Endothelial cell of umbilical vein (primary cell): ENCODE measurements at regions not wholly inside any gene's neighbourhood (a gene's known extent, or its start where the extent isn't known, plus 50 kb on each side); places are given as distances from the start of the nearest gene placed in this dataset.

Source experiments
- CTCF ChIP-seq, 2 donors: IDR thresholded peaks; 1 replicate in 1 of 2; 2 replicates in 1 of 2; pipeline ENCODE4 v1.5.1; 2011; ENCODE audit warnings: low read length in 2 of 2, mild to moderate bottlenecking in 2 of 2, moderate library complexity in 2 of 2, control low read depth in 1 of 2, inconsistent platforms in 1 of 2, low read depth in 1 of 2; ENCODE audit not compliant: insufficient read depth in 1 of 2; ENCODE audit errors: extremely low read depth in 1 of 2
- EZH2 ChIP-seq: IDR thresholded peaks from 2 replicates; pipeline ENCODE4 v1.6.1; 2012; ENCODE audit warnings: borderline replicate concordance, low read depth, mild to moderate bottlenecking, moderate library complexity, low read length, inconsistent platforms; ENCODE audit not compliant: severe bottlenecking
- GATA2 ChIP-seq: IDR thresholded peaks from 2 replicates; pipeline ENCODE4 v1.7.0; 2011; ENCODE audit warnings: low read depth, mild to moderate bottlenecking, moderate library complexity, mixed read lengths, low read length; ENCODE audit not compliant: insufficient read length, insufficient read depth
- JUN ChIP-seq: IDR thresholded peaks from 2 replicates; pipeline ENCODE4 v1.6.1; 2011; ENCODE audit warnings: borderline replicate concordance, low read depth; ENCODE audit not compliant: insufficient read length, insufficient read depth
- MYC ChIP-seq: IDR thresholded peaks from one replicate; pipeline ENCODE4 v1.6.1; 2011; ENCODE audit warnings: mild to moderate bottlenecking, low read depth, low read length
- POLR2A ChIP-seq: IDR thresholded peaks from 2 replicates; pipeline ENCODE4 v1.6.1; 2012; ENCODE audit warnings: low read depth, mild to moderate bottlenecking, control low read depth, low read length

GRCh38 chr15:77825252-77825542, 192.5 kb upstream of the LINGO1 start:
- TF ChIP-seq CTCF (IDR thresholded peaks at IDR 0.05; ENCODE audit: extremely low read depth in 1 of 2, insufficient read depth in 1 of 2, low read depth in 1 of 2, low read length in 2 of 2) (no peak), JUN (no peak), POLR2A (no peak), EZH2 (no peak), GATA2 (no peak), MYC (no peak)
